OCI-LY1 (cell line): ENCODE measurements at regions not wholly inside any gene's neighbourhood (a gene's known extent, or its start where the extent isn't known, plus 50 kb on each side); places are given as distances from the start of the nearest gene placed in this dataset.

ENCODE experiments used
- CTCF ChIP-seq: fragments of 200-600 bp; sonication (generic), shearing (Covaris generic); IDR thresholded peaks from 2 replicates; pipeline ENCODE4 v1.5.1; 2017; ENCODE audit warnings: mild to moderate bottlenecking, antibody characterized with exemption, low read length, moderate library complexity, mixed read lengths
- EZH2 ChIP-seq: fragments of 200-600 bp; sonication (generic), shearing (Covaris generic); IDR thresholded peaks from 2 replicates; pipeline ENCODE4 v1.8.0; 2017; ENCODE audit warnings: borderline replicate concordance, mixed run types, mild to moderate bottlenecking, antibody characterized with exemption, low read length, moderate library complexity, mixed read lengths

GRCh38 chr13:80278706-80279105, 62.2 kb downstream of the SPRY2 start:
- TF ChIP-seq CTCF (no peak), EZH2 (no peak)
